ENCODE measurements at regions not wholly inside any gene's neighbourhood (a gene's known extent, or its start where the extent isn't known, plus 50 kb on each side); places are given as distances from the start of the nearest gene placed in this dataset.
"Not testable (repeated sequence)": the region's sequence is repeated elsewhere in the genome, so short reads cannot be mapped to it uniquely, and the experiment has no call there.

GRCh38 chr18:42296192-42296591 is 341.2 kb downstream of the PIK3C3 start:
- intact Hi-C loops (cut with DNase I), result loop anchor here (10.0 kb wide), 1 partner anchor 979 kb away; the partner anchor contains the start of gene SYT4
- DNase-seq (ENCODE audit: low spot score), result no peak

DNA sequence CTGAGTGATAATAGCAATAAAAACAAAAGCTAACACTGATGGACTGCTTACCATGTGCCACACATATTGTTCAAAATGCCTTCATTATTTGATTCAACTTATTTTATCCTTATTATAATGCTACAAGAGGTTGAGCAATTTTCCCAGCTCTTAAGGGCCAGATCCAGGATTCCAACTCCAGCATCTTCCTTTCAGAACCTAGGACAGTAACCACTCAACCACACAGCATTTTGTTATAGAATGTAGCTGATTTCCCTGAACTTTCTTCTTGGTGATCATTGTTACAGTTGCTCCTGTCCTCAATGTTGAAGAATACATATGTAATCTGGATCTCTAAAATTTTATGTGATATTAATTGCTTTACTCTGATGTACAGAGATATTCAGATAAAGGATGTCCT is 341.7 kb downstream of the PIK3C3 start:
- no peak for DNase-seq (ENCODE audit: low spot score)

DNA sequence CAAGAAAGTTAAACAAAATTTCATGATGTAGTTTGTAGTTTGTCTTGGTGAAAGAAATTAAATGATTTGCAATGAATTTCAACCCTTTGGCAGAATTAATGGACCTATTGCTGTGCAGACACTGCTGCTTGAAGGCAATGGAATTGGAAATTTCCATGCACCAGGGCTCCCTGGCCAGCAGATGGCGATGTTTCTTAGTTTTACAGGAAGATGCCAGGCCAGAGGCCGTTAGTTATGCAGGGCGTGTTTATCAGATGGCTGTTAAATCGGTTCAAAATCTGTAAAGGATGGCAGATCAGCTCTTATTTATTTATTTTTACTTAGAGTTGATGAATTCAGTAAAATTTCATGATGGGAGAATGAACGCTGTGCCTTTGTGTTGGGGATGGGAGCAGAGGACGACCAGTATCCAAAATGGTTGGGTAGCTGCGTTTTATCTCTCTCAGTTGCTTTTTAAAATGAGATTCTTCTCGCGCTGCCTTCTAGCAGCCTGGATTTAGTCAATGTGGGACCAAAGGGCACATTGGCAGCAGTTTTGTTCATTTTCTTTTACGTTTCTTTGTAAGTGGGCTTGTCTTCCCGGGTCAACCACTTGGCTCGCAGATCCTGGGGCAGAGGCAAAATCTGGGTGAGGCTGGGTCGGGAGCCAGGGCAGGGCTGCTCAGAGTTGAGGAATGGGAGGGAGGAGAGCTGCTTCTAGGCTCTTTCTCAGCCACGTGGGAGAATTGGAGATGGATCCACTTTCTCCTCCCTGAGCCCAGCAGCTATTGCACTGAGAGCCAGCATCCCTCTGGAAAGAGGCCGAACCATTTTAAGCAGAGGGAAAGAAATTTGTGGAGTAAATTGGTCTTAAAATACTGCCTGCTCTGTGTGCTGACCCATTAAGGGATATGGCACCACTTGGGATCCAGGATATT is 344.0 kb downstream of the PIK3C3 start:
- intact Hi-C loops (cut with DNase I), result loop anchor here (10.0 kb wide), 1 partner anchor 976 kb away; the partner anchor contains the start of gene SYT4
- peak; percentile 77 for DNase-seq (ENCODE audit: low spot score)

More for the DNA sequence above, 341.7 kb downstream of the PIK3C3 start:
- intact Hi-C loops (cut with DNase I), result loop anchor here (10.0 kb wide), 1 partner anchor 978 kb away; the partner anchor contains the start of gene SYT4

GRCh38 chr18:42305869-42306593 is 351.0 kb downstream of the PIK3C3 start:
- DNase-seq (ENCODE audit: low spot score), result no peak
- intact Hi-C loops (cut with DNase I), result loop anchor here (10.0 kb wide), 1 partner anchor 1259 kb away; no protein-coding TSS in a partner anchor

GRCh38 chr18:42306594-42306980 is 351.6 kb downstream of the PIK3C3 start:
- intact Hi-C loops (cut with DNase I), result loop anchor here (10.0 kb wide), 1 partner anchor 1258 kb away; no protein-coding TSS in a partner anchor
- DNase-seq (ENCODE audit: low spot score), result no peak

GRCh38 chr18:42310956-42311355 is 355.9 kb downstream of the PIK3C3 start:
- intact Hi-C loops (cut with DNase I), result no loop called here
- no peak for DNase-seq (ENCODE audit: low spot score)

DNA sequence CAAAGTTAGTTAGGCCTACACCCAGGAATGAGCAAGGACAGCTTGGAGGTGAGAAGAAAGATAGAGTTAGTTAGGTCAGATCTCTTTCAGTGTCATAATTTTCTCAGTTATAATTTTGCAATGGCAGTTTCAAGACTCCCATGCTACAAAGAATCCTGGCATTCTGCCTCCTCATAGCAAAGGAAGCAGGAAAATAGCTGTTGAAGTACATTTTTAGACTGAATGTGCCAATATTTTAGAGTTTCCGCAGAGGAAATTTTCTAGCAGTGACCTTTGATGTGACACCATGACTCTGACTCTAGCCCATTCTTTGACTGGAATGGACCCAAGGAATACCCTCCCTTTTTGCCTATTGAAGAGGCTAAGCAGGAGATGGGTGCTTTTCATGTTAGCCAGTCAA is 371.7 kb downstream of the PIK3C3 start:
- intact Hi-C loops (cut with DNase I), result no loop called here
- no peak for DNase-seq (ENCODE audit: low spot score)

- intact Hi-C loops (cut with DNase I), result no loop called here
- no peak for DNase-seq (ENCODE audit: low spot score)
These were observed 373.9 kb downstream of the PIK3C3 start for GRCh38 chr18:42328931-42329330.

DNA sequence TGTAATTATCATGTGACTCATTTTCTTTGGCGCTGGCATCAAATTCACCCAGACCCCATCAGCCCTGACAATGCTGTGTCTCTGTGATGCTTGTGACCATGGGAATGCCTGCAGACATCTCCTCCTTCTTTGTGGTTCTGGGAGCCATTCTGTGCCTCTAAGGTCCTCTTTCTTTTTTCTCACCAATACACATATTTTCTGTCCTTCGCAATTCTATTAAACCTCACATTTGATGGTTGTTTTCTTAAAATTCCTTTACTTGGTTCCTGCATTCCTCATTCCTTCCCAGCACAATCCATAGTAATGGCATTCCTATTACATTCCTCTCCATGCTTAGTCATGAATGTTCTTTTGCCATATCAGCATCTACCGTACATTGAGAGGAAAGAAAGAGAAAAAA is 375.3 kb downstream of the PIK3C3 start:
- intact Hi-C loops (cut with DNase I), result no loop called here
- no peak for DNase-seq (ENCODE audit: low spot score)

GRCh38 chr18:42333558-42333957 is 378.5 kb downstream of the PIK3C3 start:
- intact Hi-C loops (cut with DNase I), result no loop called here
- DNase-seq (ENCODE audit: low spot score), result no peak

DNA sequence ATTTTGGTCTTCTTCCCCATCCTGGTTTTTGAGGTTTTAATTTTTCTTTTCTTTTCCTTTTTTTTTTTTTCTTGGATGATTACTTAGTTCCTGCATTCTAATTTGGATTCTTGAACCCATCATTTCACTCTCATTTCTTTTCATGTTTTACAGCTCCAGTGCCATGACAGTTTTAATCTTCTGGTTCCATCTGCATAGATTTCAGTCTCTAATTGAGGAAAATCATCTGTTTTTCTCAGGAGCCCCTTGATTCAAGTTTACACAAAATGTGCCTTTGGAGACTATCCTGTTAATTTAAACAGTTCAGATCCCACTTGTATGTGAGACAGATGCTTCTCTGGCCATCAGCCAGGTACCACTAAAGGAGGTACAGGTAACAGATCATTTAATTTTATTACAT is 379.9 kb downstream of the PIK3C3 start:
- DNase-seq (ENCODE audit: low spot score), result no peak
- intact Hi-C loops (cut with DNase I), result no loop called here

DNA sequence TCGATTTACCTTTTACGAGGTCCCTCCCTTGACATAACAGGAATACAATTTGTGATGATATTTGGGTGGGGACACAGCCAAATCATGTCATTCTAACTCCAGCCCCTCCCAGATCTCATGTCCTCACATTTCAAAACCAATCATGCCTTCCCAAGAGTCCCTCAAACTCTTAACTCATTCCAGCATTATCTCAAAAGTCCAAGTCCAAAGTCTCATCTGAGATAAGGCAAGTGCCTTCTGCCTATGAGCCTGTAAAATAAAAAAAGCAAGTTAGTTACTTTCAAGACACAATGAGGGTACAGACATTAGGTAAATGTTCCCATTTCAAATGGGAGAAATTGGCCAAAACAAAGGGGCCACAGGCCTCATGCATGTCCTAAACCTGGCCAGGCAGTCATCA is 381.1 kb downstream of the PIK3C3 start:
- intact Hi-C loops (cut with DNase I), result no loop called here
- no peak for DNase-seq (ENCODE audit: low spot score)

GRCh38 chr18:42337337-42337736 is 382.3 kb downstream of the PIK3C3 start:
- DNase-seq (ENCODE audit: low spot score); intact Hi-C loops (cut with DNase I): not testable (repeated sequence)

DNA sequence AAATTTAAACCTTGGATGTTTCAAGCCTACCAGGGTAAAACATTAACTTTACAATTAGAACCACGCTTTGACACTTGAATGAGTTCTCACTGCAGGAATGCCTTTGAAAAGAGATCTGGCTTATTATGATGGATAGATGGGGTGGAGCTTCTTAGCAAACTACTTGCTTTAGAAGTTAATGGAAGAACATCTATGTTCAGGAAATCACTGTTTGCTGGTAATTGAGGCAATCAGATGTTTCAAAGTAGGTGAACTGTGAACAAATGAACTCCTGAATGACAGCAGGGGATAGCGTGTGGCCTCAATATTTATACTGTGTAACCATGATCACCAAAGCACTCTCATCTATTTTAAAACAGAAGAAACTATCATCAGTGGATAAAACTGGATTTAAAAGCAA is 383.6 kb downstream of the PIK3C3 start:
- DNase-seq (ENCODE audit: low spot score), result no peak
- intact Hi-C loops (cut with DNase I), result no loop called here

DNA sequence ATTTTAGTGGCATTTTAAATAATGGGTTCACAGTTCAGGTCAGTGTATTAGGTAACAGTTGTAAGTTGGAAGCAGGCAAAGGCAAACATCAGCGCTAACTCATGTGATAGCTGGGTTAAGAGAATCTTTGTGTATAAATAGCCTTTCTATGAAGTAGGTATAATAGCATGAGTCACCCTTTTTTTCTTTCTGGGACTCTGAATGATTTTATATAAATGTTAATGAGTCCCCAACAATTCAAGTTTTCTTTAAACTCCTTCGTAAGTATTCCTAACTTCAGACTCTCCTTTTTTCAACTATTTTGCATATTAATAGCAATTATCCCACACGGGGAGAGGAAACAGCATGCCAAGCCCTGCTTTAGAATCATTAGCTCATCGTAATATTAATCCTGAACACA is 384.3 kb downstream of the PIK3C3 start:
- intact Hi-C loops (cut with DNase I), result no loop called here
- DNase-seq (ENCODE audit: low spot score), result no peak

DNA sequence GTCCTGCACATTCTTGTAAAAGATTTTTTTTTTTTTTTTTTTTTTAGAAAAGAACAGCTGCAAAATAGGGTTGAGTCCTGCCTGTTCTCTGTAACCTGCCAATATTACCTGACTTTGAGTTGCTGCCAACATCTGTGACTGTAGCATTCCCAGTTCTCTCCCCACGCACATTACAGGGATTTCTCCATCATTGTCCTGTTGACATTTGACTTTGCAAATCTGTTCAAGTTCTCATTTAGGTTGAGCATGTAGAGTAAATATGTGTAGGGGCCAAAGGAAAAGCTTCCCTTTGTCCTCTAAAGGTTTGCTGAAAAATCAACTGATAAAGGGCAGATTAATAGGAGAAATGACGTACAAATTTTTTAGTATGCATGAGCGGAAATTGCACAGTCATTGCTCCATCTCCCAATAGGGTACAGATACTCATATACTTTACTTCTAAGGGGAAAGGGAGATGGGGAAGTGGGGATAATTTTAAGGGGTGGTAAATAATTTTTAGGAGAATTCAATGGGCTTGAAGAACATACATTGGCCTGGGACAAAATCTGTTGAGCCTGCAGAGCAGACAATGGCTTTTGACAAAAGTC is 385.5 kb downstream of the PIK3C3 start:
- intact Hi-C loops (cut with DNase I), result no loop called here

GRCh38 chr18:42341423-42341822 is 386.4 kb downstream of the PIK3C3 start:
- intact Hi-C loops (cut with DNase I), result no loop called here
- DNase-seq (ENCODE audit: low spot score), result no peak

More for the DNA sequence above, 385.5 kb downstream of the PIK3C3 start:
- no peak for DNase-seq (ENCODE audit: low spot score)

DNA sequence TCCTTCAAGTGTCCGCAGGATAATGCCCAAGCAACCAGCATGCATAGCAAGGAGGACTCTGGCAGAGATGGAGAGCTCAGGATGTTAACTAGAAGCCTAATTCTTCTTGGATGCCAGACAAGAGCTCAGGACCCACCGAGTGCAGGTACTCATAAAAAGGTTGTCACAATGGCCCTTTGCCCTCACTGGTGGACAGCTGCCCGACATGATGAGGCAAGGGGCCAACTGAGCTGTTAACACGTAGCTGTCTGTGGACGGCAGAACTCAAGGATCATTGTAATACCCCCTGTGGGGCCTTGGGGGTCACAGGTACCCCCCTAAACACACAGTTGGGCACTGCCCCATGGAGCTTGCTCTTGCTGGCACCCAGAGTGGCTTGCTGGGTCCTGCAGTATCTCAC is 393.7 kb downstream of the PIK3C3 start:
- DNase-seq (ENCODE audit: low spot score), result no peak
- intact Hi-C loops (cut with DNase I), result no loop called here

- intact Hi-C loops (cut with DNase I), result no loop called here
- DNase-seq (ENCODE audit: low spot score), result no peak
These were observed 396.4 kb downstream of the PIK3C3 start for GRCh38 chr18:42351455-42351854.

GRCh38 chr18:42360716-42361115 is 405.7 kb downstream of the PIK3C3 start:
- intact Hi-C loops (cut with DNase I), result no loop called here
- no peak for DNase-seq (ENCODE audit: low spot score)

Data from cardiac septum (tissue), 1 donor.